DMS153 treated with DMSO at 0.1 percent for 48 hours (cell line): ENCODE measurements at regions not wholly inside any gene's neighbourhood (a gene's known extent, or its start where the extent isn't known, plus 50 kb on each side); places are given as distances from the start of the nearest gene placed in this dataset.

Source experiments
- DNase-seq: peaks from one replicate; lab custom pipeline; 2025; ENCODE audit not compliant: unreplicated experiment; lab: John Stamatoyannopoulos, UW

GRCh38 chr12:114254998-114255397 lies 150.9 kb downstream of the TBX5 start:
- no peak for DNase-seq

- no peak for DNase-seq
These were observed 151.8 kb downstream of the TBX5 start for GRCh38 chr12:114253976-114254778.

GRCh38 chr12:114248527-114248926 lies 157.4 kb downstream of the TBX5 start:
- no peak for DNase-seq

GRCh38 chr12:114245555-114245954 lies 160.4 kb downstream of the TBX5 start:
- DNase-seq = no peak

- no peak for DNase-seq
These were observed 163.9 kb downstream of the TBX5 start for GRCh38 chr12:114241973-114242434.

GRCh38 chr12:114240288-114240687 lies 165.7 kb downstream of the TBX5 start:
- DNase-seq = no peak

- peak; percentile 3 for DNase-seq
These were observed 167.1 kb downstream of the TBX5 start for GRCh38 chr12:114238808-114239207.

- DNase-seq = no peak
These were observed 168.7 kb downstream of the TBX5 start for GRCh38 chr12:114237230-114237629.

- no peak for DNase-seq
These were observed 173.8 kb downstream of the TBX5 start for GRCh38 chr12:114232187-114232586.

- no peak for DNase-seq
These were observed 176.8 kb downstream of the TBX5 start for GRCh38 chr12:114229150-114229549.

GRCh38 chr12:114226241-114226928 lies 179.6 kb downstream of the TBX5 start:
- DNase-seq = no peak

GRCh38 chr12:114221957-114222630 lies 183.8 kb downstream of the TBX5 start:
- DNase-seq = no peak

- no peak for DNase-seq
These were observed 184.7 kb downstream of the TBX5 start for GRCh38 chr12:114221136-114221833.

- no peak for DNase-seq
These were observed 185.6 kb downstream of the TBX5 start for GRCh38 chr12:114220311-114220710.

GRCh38 chr12:114218136-114218535 lies 187.8 kb downstream of the TBX5 start:
- DNase-seq = no peak

GRCh38 chr12:114215746-114216145 lies 190.2 kb downstream of the TBX5 start:
- DNase-seq = no peak

- DNase-seq = no peak
These were observed 192.8 kb downstream of the TBX5 start for GRCh38 chr12:114213055-114213581.

GRCh38 chr12:114209861-114210260 lies 196.1 kb downstream of the TBX5 start:
- peak; percentile 73 for DNase-seq

GRCh38 chr12:114206525-114206924 lies 199.4 kb downstream of the TBX5 start:
- no peak for DNase-seq

- no peak for DNase-seq
These were observed 204.2 kb downstream of the TBX5 start for GRCh38 chr12:114201794-114202193.

GRCh38 chr12:114194956-114195355 lies 211.0 kb downstream of the TBX5 start:
- DNase-seq = no peak
